ENCODE measurements at regions not wholly inside any gene's neighbourhood (a gene's known extent, or its start where the extent isn't known, plus 50 kb on each side); places are given as distances from the start of the nearest gene placed in this dataset.

DNA sequence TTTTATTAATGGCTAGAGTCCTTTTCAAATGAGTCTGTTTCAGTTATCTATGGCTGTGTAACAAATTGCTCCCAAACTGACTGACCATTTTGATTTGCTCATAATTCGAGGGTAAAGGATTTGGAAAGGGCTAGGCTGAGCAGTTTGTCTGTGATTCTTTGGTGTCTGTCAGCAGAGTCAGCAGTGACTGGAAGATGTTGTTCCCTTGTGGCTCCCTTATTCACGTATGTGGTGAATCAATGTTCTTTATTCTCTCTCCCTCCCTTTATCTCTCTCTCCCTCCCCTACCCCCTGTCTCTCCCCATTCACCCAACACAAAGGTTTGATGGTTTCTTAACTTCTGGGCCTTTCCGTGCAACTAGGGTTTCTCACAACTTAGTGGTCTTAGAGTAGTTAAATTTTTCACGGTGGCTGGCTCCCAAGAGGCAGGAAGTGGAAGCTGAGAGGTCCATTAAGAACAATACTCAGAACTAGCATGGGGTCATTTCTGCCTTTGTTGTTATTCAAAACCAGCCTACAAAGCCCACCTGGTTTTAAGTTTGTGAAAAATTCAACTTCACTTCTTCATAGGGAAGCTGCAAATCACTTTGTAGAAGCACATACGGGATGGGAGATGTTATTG, 772.5 kb upstream of the SLITRK1 start:
- no peak for DNase-seq
- H3K36me3 Mint-ChIP-seq (ENCODE audit: low read depth) = no peaks in the 10 kb centered on the region
- no peaks in the 10 kb centered on the region for H3K9me3 ChIP-seq (ENCODE audit: control insufficient read depth, low read length, poor library complexity, severe bottlenecking)
- H3K27me3 Mint-ChIP-seq = no peaks in the 10 kb centered on the region
- ATAC-seq = no peak
- no peak overlapping the region for H3K27ac Mint-ChIP-seq
- no peaks in the 10 kb centered on the region for H3K4me1 Mint-ChIP-seq
- no peak overlapping the region for H3K4me3 Mint-ChIP-seq

DNA sequence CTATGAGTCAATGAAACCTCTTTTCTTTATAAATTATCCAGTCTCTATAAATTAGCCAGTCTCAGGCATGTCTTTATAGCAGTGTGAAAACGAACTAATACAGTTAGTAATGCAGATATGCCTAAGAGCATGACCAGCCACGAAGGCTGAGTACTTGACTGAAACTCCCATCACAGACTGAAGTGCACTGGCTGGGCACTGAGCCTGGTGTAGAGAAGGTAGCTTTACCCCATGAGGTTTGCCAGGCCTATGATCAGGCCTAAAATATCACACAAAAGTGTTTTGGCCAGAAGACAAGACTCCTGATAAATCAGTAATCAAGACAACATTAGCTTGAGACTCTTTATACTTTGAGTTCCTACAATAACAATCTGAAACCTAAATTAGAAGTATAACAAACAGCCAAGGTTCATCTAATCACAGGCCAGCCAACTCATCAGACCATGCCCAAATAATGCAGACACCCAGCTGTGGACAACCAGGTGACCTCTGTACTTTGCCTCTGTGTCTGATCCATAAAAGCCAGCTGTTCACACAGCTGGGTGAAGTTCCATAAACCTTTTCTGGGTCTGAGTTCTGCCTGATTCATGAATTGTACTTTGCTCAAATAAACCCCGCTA, 771.8 kb upstream of the SLITRK1 start:
- Mint-ChIP-seq H3K27me3 (no peaks in the 10 kb centered on the region), H3K4me1 (no peaks in the 10 kb centered on the region), H3K36me3 (ENCODE audit: low read depth) (no peaks in the 10 kb centered on the region), H3K27ac (no peak overlapping the region), H3K4me3 (no peak overlapping the region)
- DNase-seq = no peak
- no peak for ATAC-seq
- H3K9me3 ChIP-seq (ENCODE audit: control insufficient read depth, low read length, poor library complexity, severe bottlenecking) = no peaks in the 10 kb centered on the region

DNA sequence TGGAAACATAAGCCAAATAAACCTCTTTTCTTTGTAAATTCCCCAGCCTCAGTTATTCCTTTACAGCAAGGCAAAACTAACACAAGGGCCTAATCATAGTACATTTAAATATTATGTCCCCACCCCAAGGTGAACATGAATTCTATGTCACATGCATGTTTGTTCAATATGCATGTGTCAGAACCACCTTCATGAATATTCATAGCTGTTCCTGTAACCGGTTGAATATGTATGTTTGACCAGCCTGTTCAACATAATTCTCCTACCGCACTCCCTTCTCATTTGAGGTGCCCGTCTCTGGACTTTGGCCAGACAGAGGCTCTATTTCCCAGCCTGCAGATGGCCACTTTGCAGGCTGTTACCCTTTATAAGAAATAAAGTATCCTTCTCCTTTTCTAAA, 769.4 kb upstream of the SLITRK1 start:
- Mint-ChIP-seq H3K27ac (no peak overlapping the region), H3K36me3 (ENCODE audit: low read depth) (no peaks in the 10 kb centered on the region), H3K4me1 (no peaks in the 10 kb centered on the region), H3K27me3 (no peaks in the 10 kb centered on the region), H3K4me3 (no peak overlapping the region)
- ATAC-seq = no peak
- H3K9me3 ChIP-seq (ENCODE audit: control insufficient read depth, low read length, poor library complexity, severe bottlenecking) = no peaks in the 10 kb centered on the region
- no peak for DNase-seq

DNA sequence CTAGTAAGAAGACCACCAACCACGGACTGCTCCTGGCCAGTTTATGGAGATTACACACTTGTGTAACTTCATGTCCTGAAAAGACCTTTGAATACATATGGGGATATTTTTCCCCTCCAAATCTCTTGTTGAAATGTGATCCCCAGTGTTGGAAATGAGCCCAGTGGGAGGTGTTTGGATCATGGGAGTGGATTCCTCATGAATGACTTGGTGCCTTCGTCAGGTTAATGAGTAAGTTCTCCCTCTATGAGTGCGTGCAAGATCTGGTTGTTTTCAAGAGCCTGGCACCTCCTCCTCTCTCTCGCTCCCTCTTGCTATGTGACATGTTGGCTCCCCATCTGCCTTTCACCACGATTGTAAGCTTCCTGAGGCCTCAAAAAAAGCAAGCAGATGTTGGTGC, 769.0 kb upstream of the SLITRK1 start:
- no peak overlapping the region for H3K27ac Mint-ChIP-seq
- H3K36me3 Mint-ChIP-seq (ENCODE audit: low read depth) = no peaks in the 10 kb centered on the region
- H3K4me1 Mint-ChIP-seq = no peaks in the 10 kb centered on the region
- ATAC-seq (no peak), DNase-seq (no peak)
- no peaks in the 10 kb centered on the region for H3K27me3 Mint-ChIP-seq
- H3K4me3 Mint-ChIP-seq = no peak overlapping the region
- H3K9me3 ChIP-seq (ENCODE audit: control insufficient read depth, low read length, poor library complexity, severe bottlenecking) = no peaks in the 10 kb centered on the region

DNA sequence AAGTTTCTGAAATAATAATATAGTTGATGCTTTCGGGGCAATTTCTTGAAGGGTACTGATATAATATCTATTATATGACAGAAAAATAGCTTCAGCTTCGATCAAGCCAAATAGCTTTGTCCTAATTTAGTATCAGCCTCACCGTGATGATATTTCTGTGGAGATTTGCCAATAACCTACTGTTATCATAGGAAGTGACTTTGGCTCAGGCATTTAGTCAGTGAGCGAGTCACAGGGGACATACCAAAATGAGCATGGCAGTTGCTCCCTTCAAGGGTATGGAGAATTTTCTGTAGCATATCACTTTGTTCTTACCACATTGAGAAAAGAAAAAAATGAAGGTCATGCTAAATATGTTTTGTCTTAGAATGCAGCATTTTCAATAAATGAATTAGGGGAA, 767.6 kb upstream of the SLITRK1 start:
- H3K27me3 Mint-ChIP-seq = no peaks in the 10 kb centered on the region
- no peak for ATAC-seq
- no peak overlapping the region for H3K27ac Mint-ChIP-seq
- H3K4me3 Mint-ChIP-seq = no peak overlapping the region
- DNase-seq = no peak
- peaks cover 2% of the 10 kb centered on the region for H3K4me1 Mint-ChIP-seq
- no peaks in the 10 kb centered on the region for H3K36me3 Mint-ChIP-seq (ENCODE audit: low read depth)
- no peaks in the 10 kb centered on the region for H3K9me3 ChIP-seq (ENCODE audit: control insufficient read depth, low read length, poor library complexity, severe bottlenecking)

DNA sequence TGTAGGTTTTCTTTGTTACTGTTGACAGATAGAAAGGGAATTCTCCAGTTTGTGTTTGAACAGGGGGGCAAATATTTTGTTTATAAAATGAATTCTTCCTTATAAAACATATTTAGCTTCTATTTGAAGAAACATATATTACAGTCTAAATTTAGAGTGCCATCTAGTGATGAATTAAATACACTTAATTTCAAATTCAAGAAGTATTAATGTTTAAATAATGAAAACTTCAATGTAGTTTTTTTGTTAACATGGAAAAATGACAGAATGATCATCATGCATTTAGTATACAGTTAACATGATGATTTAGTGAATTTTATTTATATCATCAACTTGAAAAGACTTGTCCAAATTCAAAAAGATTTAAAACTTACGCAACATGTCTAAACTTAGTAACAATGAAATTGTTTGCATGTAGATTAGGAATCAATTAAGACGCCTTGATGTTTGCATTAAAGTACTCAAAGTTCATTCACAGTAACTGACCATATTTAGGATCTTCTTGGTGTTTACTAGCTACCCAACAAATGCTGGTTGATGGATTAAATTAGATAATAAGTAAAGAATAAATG, 765.9 kb upstream of the SLITRK1 start:
- DNase-seq = no peak
- H3K27ac Mint-ChIP-seq = no peak overlapping the region
- no peaks in the 10 kb centered on the region for H3K9me3 ChIP-seq (ENCODE audit: control insufficient read depth, low read length, poor library complexity, severe bottlenecking)
- H3K4me1 Mint-ChIP-seq = peaks cover 2% of the 10 kb centered on the region
- no peaks in the 10 kb centered on the region for H3K36me3 Mint-ChIP-seq (ENCODE audit: low read depth)
- no peak overlapping the region for H3K4me3 Mint-ChIP-seq
- H3K27me3 Mint-ChIP-seq = no peaks in the 10 kb centered on the region
- no peak for ATAC-seq

DNA sequence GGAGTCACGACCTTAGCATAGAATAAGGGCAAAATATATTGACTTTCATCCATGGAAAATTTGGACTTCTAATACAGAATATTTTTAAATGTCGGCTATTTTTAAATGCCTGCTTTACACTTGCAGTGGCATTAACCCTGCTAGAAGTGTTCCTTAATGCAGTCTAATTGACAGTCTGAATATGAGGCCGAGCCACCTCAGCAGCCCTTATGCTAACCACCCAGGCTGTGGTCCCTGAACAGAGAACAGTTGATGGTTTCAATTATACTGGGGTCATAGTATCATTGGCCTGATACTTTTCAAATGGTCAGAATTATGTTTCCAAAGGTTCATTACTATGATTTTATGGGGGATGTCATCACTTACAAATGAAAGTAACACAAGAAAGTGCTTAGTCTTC, 764.7 kb upstream of the SLITRK1 start:
- no peaks in the 10 kb centered on the region for H3K9me3 ChIP-seq (ENCODE audit: control insufficient read depth, low read length, poor library complexity, severe bottlenecking)
- Mint-ChIP-seq H3K27me3 (no peaks in the 10 kb centered on the region), H3K27ac (no peak overlapping the region), H3K4me3 (no peak overlapping the region), H3K4me1 (peaks cover 2% of the 10 kb centered on the region), H3K36me3 (ENCODE audit: low read depth) (no peaks in the 10 kb centered on the region)
- ATAC-seq (no peak), DNase-seq (no peak)

DNA sequence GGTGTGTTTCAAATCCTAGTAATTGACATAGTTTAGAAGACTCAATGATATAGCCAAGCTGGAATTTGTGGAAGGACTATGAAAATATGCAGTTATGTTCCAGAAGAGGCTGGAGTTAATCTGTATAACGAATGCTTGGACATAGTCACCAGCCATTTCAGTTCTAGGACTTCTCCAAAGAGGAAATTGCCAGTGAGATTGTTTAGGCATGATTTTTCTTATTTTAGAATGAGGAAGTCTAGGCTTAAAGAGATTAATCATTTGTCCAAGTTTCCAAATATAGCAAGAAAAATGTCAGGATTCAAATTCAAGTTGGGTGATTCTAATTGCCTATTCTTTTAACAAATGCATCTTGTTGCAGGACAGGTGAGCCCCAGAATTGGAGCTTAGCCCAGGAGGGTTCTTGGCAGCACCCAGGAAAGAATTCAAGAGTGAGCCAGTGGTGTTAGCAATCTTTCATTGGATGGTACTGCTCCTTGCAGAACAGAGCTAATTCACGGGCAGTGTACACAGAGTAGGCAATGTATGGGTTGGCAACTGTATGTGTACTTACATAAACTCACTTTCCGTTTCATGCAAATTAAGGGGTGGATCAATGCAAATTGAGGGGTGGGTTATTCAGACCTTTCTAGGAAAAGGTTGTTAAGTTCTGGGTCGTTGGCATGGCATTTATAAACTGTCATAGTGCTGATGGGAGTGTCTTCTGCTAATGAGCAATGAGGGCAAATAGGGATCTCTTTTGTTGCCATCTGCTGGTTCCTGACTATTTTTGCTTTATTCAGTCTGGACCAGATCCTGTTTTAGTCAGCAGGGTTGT, 763.1 kb upstream of the SLITRK1 start:
- no peaks in the 10 kb centered on the region for H3K36me3 Mint-ChIP-seq (ENCODE audit: low read depth)
- H3K9me3 ChIP-seq (ENCODE audit: control insufficient read depth, low read length, poor library complexity, severe bottlenecking) = no peaks in the 10 kb centered on the region
- H3K4me3 Mint-ChIP-seq = no peak overlapping the region
- ATAC-seq (no peak), DNase-seq (no peak)
- H3K27ac Mint-ChIP-seq = no peak overlapping the region
- no peaks in the 10 kb centered on the region for H3K27me3 Mint-ChIP-seq
- H3K4me1 Mint-ChIP-seq = peaks cover 2% of the 10 kb centered on the region

DNA sequence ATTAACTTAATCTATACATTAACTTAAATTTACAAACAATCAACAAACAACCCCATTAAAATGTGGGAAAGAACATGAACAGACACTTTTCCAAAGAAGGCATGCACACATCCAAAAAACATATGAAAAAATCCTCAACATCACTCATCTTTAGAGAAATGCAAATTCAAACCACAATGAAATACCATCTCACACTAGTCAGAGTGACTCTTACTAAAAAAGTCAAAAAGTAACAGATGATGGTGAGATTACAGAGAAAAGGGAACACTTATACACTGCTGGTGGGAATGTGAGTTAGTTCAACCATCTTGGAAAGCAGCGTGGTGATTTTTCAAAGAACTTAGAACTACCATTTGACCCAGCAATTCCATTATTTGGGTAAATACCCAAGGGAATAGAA, 759.2 kb upstream of the SLITRK1 start:
- Mint-ChIP-seq H3K4me3 (no peak overlapping the region), H3K4me1 (peaks cover 2% of the 10 kb centered on the region), H3K27me3 (no peaks in the 10 kb centered on the region), H3K36me3 (ENCODE audit: low read depth) (no peaks in the 10 kb centered on the region), H3K27ac (no peak overlapping the region)
- DNase-seq = no peak
- ATAC-seq = no peak
- no peaks in the 10 kb centered on the region for H3K9me3 ChIP-seq (ENCODE audit: control insufficient read depth, low read length, poor library complexity, severe bottlenecking)

DNA sequence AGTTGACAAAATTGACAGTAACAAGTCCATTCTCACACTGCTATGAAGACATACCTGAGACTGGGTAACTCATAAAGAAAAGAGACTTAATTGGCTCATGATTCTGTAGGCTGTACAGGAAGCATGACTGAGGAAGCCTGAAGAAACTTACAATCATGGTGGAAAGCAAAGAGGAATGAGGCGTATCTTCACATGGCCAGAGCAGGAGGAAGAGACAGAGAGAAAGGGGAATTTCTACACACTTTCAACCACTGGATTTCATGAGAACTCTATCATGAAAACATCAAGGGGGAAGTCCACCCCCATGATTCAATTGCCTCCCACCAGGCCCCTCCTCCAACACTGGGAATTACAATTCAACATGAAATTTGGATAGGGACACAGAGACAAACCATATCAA, 758.4 kb upstream of the SLITRK1 start:
- H3K4me3 Mint-ChIP-seq = no peak overlapping the region
- no peaks in the 10 kb centered on the region for H3K36me3 Mint-ChIP-seq (ENCODE audit: low read depth)
- no peak for ATAC-seq
- peaks cover 2% of the 10 kb centered on the region for H3K4me1 Mint-ChIP-seq
- DNase-seq = no peak
- no peak overlapping the region for H3K27ac Mint-ChIP-seq
- no peaks in the 10 kb centered on the region for H3K27me3 Mint-ChIP-seq
- no peaks in the 10 kb centered on the region for H3K9me3 ChIP-seq (ENCODE audit: control insufficient read depth, low read length, poor library complexity, severe bottlenecking)

DNA sequence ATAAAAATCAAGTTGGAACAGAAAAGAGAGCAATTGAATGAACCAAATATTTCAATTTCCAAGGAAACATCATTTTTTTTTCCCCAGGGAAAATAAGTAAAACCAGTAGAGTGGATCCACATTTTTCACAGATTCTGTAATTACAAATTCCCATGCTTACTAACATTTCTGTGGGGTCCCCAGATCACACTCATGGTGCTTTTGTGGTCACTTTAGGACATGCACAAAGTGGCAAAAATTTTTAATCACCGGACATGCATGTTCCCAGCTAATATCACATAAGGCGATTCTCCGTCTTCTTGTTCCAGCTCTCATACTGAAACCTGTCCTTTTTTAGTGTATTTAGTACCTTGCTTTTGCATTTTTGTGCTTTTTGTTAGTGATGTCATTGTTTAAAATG, 748.2 kb upstream of the SLITRK1 start:
- no peaks in the 10 kb centered on the region for H3K36me3 Mint-ChIP-seq (ENCODE audit: low read depth)
- no peak for ATAC-seq
- H3K9me3 ChIP-seq (ENCODE audit: control insufficient read depth, low read length, poor library complexity, severe bottlenecking) = no peaks in the 10 kb centered on the region
- no peak overlapping the region for H3K27ac Mint-ChIP-seq
- no peak for DNase-seq
- no peaks in the 10 kb centered on the region for H3K27me3 Mint-ChIP-seq
- no peaks in the 10 kb centered on the region for H3K4me1 Mint-ChIP-seq
- H3K4me3 Mint-ChIP-seq = no peak overlapping the region

DNA sequence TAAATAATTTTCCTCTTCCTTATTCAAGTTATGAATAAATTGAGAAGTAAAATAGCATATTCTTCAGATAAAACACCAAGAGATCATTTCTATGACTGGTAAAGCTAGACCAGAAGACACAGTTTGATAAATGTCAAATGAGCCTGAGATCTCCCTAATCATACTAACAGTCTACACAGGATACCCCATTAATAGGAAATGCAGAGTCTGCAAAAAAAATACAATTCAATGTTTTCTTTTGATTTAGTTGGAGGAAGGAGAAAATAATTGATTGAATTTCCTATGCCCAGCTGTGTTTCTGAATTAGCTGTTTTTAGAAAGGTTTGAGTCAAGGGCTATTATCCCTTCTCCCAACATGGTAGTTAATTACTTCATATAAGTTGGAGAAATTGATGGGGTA, 734.6 kb upstream of the SLITRK1 start:
- Mint-ChIP-seq H3K4me3 (no peak overlapping the region), H3K36me3 (ENCODE audit: low read depth) (no peaks in the 10 kb centered on the region), H3K4me1 (no peaks in the 10 kb centered on the region), H3K27me3 (no peaks in the 10 kb centered on the region), H3K27ac (no peak overlapping the region)
- DNase-seq = no peak
- ATAC-seq = no peak
- no peaks in the 10 kb centered on the region for H3K9me3 ChIP-seq (ENCODE audit: control insufficient read depth, low read length, poor library complexity, severe bottlenecking)

DNA sequence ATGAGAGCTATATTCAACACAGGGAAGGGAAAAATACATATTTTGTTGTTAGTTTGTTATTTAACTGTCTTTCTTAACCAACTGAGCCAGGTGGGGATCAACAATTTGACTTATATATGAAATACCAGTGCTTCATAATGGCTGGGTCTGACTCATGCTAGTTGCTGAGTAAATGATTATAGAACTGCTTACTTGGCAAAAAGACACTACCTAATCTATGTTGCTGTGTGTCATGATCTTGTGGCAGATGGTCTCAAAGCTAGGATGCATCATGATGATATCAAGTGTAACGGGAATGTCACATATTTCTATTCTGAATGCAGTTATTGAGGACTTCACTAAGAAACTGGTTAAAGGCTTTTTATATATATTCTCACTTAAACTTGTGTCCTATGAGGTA, 727.4 kb upstream of the SLITRK1 start:
- no peaks in the 10 kb centered on the region for H3K9me3 ChIP-seq (ENCODE audit: control insufficient read depth, low read length, poor library complexity, severe bottlenecking)
- Mint-ChIP-seq H3K27me3 (no peaks in the 10 kb centered on the region), H3K27ac (no peak overlapping the region), H3K4me3 (no peak overlapping the region), H3K36me3 (ENCODE audit: low read depth) (no peaks in the 10 kb centered on the region), H3K4me1 (no peaks in the 10 kb centered on the region)
- no peak for DNase-seq
- no peak for ATAC-seq
